ENCODE measurements at regions not wholly inside any gene's neighbourhood (a gene's known extent, or its start where the extent isn't known, plus 50 kb on each side); places are given as distances from the start of the nearest gene placed in this dataset.

DNA sequence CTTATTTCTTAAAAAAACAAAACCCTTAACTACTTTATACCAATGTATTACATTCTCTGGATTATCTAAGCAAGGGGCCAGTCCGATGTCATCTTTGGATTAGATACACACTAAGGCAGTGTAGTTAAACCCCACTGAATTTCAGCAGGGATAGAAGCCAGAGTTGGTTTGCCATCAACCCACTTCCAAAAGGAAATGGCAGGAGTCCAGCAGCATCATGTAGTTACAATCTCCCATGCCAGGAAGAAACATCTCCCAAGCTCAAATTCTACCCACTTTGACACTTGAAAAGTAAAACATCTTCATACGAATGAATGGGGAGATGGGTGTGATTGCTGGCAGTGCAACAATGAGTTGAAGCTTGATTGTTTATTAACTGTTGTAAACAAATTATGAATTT is 203.5 kb upstream of the PLXNC1 start:
- WGBS (ENCODE audit: insufficient coverage), result 86% methylated on average over 1 of the region's 2 CpGs
- no peaks in the 10 kb centered on the region for H3K36me3 ChIP-seq (ENCODE audit: control insufficient read depth, insufficient read depth, low read length)
- H3K9me3 ChIP-seq (replicated peaks; ENCODE audit: control insufficient read depth, low read depth, low read length), result peaks cover 4% of the 10 kb centered on the region
- no peak for DNase-seq
- no peaks in the 10 kb centered on the region for H3K27me3 ChIP-seq (ENCODE audit: control insufficient read depth, insufficient read depth, low read length)
- H3K27ac ChIP-seq (ENCODE audit: low read length), result no peak overlapping the region
- H3K4me3 ChIP-seq (ENCODE audit: low read length), result no peak overlapping the region
- no peaks in the 10 kb centered on the region for H3K4me1 ChIP-seq (ENCODE audit: control insufficient read depth, insufficient read depth, low read length)

DNA sequence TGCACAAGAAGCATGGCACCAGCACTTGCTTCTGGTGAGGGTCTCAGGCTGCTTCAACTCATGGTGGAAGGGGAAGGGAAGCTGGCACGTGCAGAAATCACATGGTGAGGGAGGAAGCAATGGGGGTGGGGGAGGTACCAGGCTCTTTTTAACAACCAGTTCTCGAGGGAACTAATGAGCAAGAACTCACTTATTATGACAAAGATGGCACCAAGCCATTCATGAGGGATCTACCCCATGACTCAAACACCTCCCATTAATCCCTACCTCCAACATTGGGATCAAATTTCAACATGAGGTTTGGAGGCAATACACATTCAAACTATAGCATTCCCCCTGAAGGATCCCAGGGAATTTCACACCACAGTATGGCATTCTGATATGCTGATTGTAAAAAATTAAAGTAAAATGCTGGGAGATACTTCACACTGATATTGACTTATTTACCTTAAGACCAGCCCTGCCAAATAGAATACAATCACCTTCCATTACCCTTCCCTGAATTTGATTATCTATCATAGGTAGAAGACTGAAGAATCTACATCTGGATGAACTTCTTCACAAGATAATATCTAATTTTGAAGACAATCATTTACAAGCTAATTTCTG is 201.7 kb upstream of the PLXNC1 start:
- H3K36me3 ChIP-seq (ENCODE audit: control insufficient read depth, insufficient read depth, low read length), result no peaks in the 10 kb centered on the region
- H3K27ac ChIP-seq (ENCODE audit: low read length), result no peak overlapping the region
- H3K4me1 ChIP-seq (ENCODE audit: control insufficient read depth, insufficient read depth, low read length), result no peaks in the 10 kb centered on the region
- peaks cover 7% of the 10 kb centered on the region for H3K9me3 ChIP-seq (replicated peaks; ENCODE audit: control insufficient read depth, low read depth, low read length)
- WGBS (ENCODE audit: insufficient coverage), result 60% methylated on average over 1 of the region's 2 CpGs
- H3K27me3 ChIP-seq (ENCODE audit: control insufficient read depth, insufficient read depth, low read length), result no peaks in the 10 kb centered on the region
- H3K4me3 ChIP-seq (ENCODE audit: low read length), result no peak overlapping the region
- DNase-seq, result no peak

DNA sequence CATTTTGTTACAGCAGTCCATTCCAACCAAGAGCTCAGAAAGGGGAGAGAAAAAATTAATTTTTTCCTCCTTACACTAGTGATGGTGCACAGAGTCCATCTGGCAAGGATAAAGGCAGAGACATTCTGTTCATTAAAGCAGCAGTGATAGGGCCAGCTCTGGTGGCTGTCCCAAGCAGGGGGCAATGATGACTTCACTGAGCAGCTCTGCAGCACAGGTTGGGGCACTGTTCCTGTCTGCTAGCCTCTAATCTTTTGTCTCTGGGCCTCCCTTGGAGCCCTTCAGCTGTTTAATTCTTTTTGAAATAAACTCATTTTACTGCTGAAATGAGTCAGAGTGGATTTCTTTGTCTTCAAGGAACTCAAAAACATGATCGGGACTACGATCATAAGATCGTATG is 200.9 kb upstream of the PLXNC1 start:
- Histone ChIP-seq H3K4me3 (ENCODE audit: low read length) (no peak overlapping the region), H3K27me3 (ENCODE audit: control insufficient read depth, insufficient read depth, low read length) (no peaks in the 10 kb centered on the region), H3K4me1 (ENCODE audit: control insufficient read depth, insufficient read depth, low read length) (no peaks in the 10 kb centered on the region), H3K9me3 (replicated peaks; ENCODE audit: control insufficient read depth, low read depth, low read length) (peaks cover 7% of the 10 kb centered on the region), H3K27ac (ENCODE audit: low read length) (no peak overlapping the region), H3K36me3 (ENCODE audit: control insufficient read depth, insufficient read depth, low read length) (no peaks in the 10 kb centered on the region)
- DNase-seq, result no peak
- no CpG with 5 or more reads among the region's 3 CpGs for WGBS (ENCODE audit: insufficient coverage)

DNA sequence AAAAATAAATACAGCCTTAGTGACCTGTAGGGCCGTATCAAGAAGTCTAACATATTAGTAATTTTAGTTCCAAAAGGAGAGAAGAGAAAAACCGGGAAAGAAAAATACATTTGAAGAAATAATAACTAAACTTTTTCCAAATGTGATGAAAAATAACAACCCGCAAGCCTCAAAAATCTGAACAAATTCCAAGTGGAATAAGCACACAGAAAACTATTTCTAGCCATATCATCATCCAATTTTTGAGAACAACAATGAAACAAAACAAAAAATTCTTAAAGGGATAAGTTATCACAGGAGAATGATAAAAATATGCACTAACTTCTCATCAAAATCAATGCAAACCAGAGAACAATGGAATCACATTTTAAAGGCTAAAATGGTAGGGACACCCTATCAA is 198.1 kb upstream of the PLXNC1 start:
- H3K9me3 ChIP-seq (replicated peaks; ENCODE audit: control insufficient read depth, low read depth, low read length), result peaks cover 7% of the 10 kb centered on the region
- no peak overlapping the region for H3K27ac ChIP-seq (ENCODE audit: low read length)
- H3K36me3 ChIP-seq (ENCODE audit: control insufficient read depth, insufficient read depth, low read length), result no peaks in the 10 kb centered on the region
- WGBS (ENCODE audit: insufficient coverage), result no CpG with 5 or more reads among the region's 3 CpGs
- H3K27me3 ChIP-seq (ENCODE audit: control insufficient read depth, insufficient read depth, low read length), result no peaks in the 10 kb centered on the region
- no peaks in the 10 kb centered on the region for H3K4me1 ChIP-seq (ENCODE audit: control insufficient read depth, insufficient read depth, low read length)
- DNase-seq, result peak; percentile 76
- H3K4me3 ChIP-seq (ENCODE audit: low read length), result no peak overlapping the region

DNA sequence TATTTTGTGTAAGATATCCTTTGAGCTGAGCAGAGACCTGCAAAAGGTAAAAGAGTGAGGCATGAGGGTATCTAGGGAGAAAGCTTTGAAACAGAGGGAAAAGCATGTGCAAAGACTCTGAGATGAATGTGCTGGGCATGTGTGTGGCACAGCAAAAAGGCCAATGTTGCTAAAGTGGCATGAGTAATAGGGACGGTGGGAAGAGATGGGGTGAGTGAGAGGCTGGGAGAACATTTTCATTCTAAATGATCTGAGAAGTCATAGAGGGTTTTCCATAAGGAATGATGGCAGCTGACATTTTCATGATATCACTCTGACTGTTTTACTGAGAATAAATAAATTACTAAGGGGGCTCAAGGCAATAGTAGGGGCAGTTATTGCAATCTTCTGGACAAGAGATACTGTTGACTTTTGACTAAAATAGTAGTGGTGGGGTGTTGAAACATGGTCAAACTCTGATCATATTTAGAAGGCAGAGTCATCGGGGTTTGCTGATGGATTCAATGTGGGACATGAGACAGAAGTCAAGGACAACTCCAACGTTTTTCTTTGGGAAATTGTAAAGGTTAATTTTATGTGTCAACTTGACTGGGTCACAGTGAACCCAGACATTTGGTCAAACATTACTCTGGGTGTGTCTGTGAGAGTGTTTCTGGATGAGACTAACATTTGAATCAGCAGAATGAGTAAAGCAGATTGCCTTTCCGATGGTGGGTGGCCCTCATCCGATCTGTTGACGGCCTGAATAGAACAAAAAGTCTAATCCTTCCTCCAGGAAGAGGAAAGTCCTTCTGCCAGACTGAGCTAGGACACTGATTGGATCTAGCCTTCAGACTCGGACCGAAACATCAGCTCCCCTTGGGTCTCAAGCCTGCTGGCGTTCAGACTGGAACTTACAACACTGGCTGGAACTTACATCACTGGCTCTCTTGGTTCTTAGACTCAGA is 193.9 kb upstream of the PLXNC1 start:
- Histone ChIP-seq H3K27ac (ENCODE audit: low read length) (no peak overlapping the region), H3K4me1 (ENCODE audit: control insufficient read depth, insufficient read depth, low read length) (no peaks in the 10 kb centered on the region), H3K4me3 (ENCODE audit: low read length) (no peak overlapping the region), H3K9me3 (replicated peaks; ENCODE audit: control insufficient read depth, low read depth, low read length) (peaks cover 5% of the 10 kb centered on the region), H3K27me3 (ENCODE audit: control insufficient read depth, insufficient read depth, low read length) (no peaks in the 10 kb centered on the region), H3K36me3 (ENCODE audit: control insufficient read depth, insufficient read depth, low read length) (no peaks in the 10 kb centered on the region)
- 58% methylated on average over 8 of the region's 9 CpGs for WGBS (ENCODE audit: insufficient coverage)
- DNase-seq, result peak; percentile 87

DNA sequence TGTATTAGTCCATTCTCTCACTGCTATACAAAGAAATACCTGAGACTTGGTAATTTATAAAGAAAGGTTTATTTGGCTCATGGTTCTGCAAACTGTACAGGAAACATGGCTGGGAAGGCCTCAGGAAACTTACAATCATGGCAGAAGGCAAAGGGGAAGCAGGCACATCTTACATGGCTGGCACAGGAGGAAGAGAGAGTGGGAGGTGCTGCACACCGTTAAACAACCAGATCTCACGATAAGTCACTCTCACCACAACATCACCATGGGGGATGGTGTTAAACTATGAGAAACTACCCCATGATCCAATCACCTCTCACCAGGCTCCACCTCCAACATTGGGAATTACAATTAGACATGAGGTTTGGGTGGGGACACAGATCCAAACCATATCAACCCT is 191.8 kb upstream of the PLXNC1 start:
- H3K36me3 ChIP-seq (ENCODE audit: control insufficient read depth, insufficient read depth, low read length), result no peaks in the 10 kb centered on the region
- no peaks in the 10 kb centered on the region for H3K4me1 ChIP-seq (ENCODE audit: control insufficient read depth, insufficient read depth, low read length)
- WGBS (ENCODE audit: insufficient coverage), result no CpG with 5 or more reads among the region's 2 CpGs
- H3K27ac ChIP-seq (ENCODE audit: low read length), result no peak overlapping the region
- no peak overlapping the region for H3K4me3 ChIP-seq (ENCODE audit: low read length)
- H3K9me3 ChIP-seq (replicated peaks; ENCODE audit: control insufficient read depth, low read depth, low read length), result no peaks in the 10 kb centered on the region
- no peaks in the 10 kb centered on the region for H3K27me3 ChIP-seq (ENCODE audit: control insufficient read depth, insufficient read depth, low read length)
- no peak for DNase-seq

DNA sequence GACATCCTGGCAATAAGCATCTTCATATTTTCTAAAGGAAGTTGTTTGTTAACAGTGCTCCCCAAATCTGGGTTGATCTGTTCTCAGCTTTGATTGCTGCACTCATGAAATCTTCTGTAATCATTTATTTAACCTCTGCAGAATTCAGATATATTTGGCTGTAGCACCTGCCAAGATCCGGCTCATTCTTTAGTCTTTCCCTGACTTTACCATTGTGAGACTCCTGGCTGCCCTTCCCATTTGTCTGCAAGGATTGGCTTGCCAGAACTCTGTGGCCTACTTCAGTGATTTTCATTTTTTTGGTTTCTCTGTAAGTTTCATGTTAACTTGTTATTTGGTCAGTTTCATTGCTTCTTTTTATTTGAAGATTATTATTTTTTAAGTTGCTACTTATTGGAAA is 191.2 kb upstream of the PLXNC1 start:
- H3K4me3 ChIP-seq (ENCODE audit: low read length), result no peak overlapping the region
- DNase-seq, result peak; percentile 73
- WGBS (ENCODE audit: insufficient coverage), result 17% methylated on average over 1 of the region's 1 CpG
- no peaks in the 10 kb centered on the region for H3K4me1 ChIP-seq (ENCODE audit: control insufficient read depth, insufficient read depth, low read length)
- H3K36me3 ChIP-seq (ENCODE audit: control insufficient read depth, insufficient read depth, low read length), result no peaks in the 10 kb centered on the region
- H3K27me3 ChIP-seq (ENCODE audit: control insufficient read depth, insufficient read depth, low read length), result no peaks in the 10 kb centered on the region
- peaks cover 5% of the 10 kb centered on the region for H3K9me3 ChIP-seq (replicated peaks; ENCODE audit: control insufficient read depth, low read depth, low read length)
- H3K27ac ChIP-seq (ENCODE audit: low read length), result no peak overlapping the region

DNA sequence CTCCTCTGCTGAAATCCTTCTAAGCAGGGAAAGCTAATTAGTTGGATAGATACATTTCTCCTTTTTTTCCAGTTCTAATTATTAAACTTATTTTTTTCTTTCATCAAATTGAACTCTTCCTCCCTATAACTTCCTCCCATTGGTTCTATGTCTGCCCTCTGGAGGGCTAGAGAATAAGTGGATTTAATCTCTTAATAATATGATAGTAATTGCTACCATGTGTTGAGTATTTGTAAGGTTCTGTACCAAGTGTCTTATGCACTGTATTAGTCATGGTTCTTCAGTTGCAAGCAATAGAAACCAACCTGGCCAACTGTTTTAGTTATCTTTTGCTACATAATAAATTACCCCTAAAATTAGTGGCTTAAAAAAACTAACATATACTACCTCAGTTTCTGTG is 190.5 kb upstream of the PLXNC1 start:
- no peak overlapping the region for H3K4me3 ChIP-seq (ENCODE audit: low read length)
- no peak for DNase-seq
- H3K9me3 ChIP-seq (replicated peaks; ENCODE audit: control insufficient read depth, low read depth, low read length), result peaks cover 9% of the 10 kb centered on the region
- no peaks in the 10 kb centered on the region for H3K4me1 ChIP-seq (ENCODE audit: control insufficient read depth, insufficient read depth, low read length)
- no peaks in the 10 kb centered on the region for H3K27me3 ChIP-seq (ENCODE audit: control insufficient read depth, insufficient read depth, low read length)
- no peaks in the 10 kb centered on the region for H3K36me3 ChIP-seq (ENCODE audit: control insufficient read depth, insufficient read depth, low read length)
- H3K27ac ChIP-seq (ENCODE audit: low read length), result no peak overlapping the region

DNA sequence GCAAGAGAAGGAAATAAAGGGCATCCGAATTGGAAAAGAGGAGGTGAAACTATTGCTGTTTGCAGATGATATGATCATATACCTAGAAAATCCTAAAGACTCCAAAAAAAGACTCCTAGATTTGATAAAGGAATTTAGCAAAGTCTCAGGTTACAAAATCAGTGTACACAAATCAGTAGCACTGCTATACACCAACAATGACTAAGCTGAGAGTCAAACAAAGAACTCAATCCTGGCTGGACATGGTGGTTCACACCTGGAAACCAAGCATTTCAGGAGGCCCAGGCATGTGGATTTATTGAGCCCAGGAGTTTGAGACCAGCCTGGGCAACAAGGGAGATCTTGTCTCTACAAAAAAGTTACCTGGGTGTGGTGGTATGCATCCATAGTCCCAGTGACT is 188.7 kb upstream of the PLXNC1 start:
- no CpG with 5 or more reads among the region's 1 CpG for WGBS (ENCODE audit: insufficient coverage)
- H3K9me3 ChIP-seq (replicated peaks; ENCODE audit: control insufficient read depth, low read depth, low read length), result peaks cover 9% of the 10 kb centered on the region

DNA sequence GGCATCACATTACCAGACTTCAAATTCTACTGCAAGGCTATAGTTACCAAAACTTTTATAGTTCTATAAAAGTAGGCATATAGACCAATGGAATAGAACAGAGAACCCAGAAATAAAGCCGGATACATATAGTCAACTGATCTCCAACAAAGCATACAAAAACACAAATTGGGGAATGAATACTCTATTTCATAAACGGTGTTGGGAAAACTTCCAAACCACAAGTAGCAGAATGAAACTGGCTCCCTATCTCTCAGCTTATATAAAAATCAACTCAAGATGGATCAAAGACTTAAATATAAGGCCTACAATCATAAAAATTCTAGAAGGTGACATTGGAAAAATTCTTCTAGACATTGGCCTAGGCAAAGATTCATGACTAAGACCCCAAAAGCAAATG is 187.9 kb upstream of the PLXNC1 start:
- no peak for DNase-seq
- Histone ChIP-seq H3K4me1 (ENCODE audit: control insufficient read depth, insufficient read depth, low read length) (no peaks in the 10 kb centered on the region), H3K4me3 (ENCODE audit: low read length) (no peak overlapping the region), H3K27ac (ENCODE audit: low read length) (no peak overlapping the region), H3K27me3 (ENCODE audit: control insufficient read depth, insufficient read depth, low read length) (no peaks in the 10 kb centered on the region), H3K36me3 (ENCODE audit: control insufficient read depth, insufficient read depth, low read length) (no peaks in the 10 kb centered on the region), H3K9me3 (replicated peaks; ENCODE audit: control insufficient read depth, low read depth, low read length) (peaks cover 9% of the 10 kb centered on the region)
- no CpG with 5 or more reads among the region's 2 CpGs for WGBS (ENCODE audit: insufficient coverage)

More for the DNA sequence above, 188.7 kb upstream of the PLXNC1 start:
- no peak overlapping the region for H3K27ac ChIP-seq (ENCODE audit: low read length)
- H3K4me1 ChIP-seq (ENCODE audit: control insufficient read depth, insufficient read depth, low read length), result no peaks in the 10 kb centered on the region
- no peak overlapping the region for H3K4me3 ChIP-seq (ENCODE audit: low read length)
- DNase-seq, result no peak
- H3K27me3 ChIP-seq (ENCODE audit: control insufficient read depth, insufficient read depth, low read length), result no peaks in the 10 kb centered on the region
- H3K36me3 ChIP-seq (ENCODE audit: control insufficient read depth, insufficient read depth, low read length), result no peaks in the 10 kb centered on the region
